Upper lobe of left lung (tissue), 4 donors: ENCODE measurements at regions not wholly inside any gene's neighbourhood (a gene's known extent, or its start where the extent isn't known, plus 50 kb on each side); places are given as distances from the start of the nearest gene placed in this dataset.

Experiments used
- CTCF ChIP-seq, 6 experiments: fragments of 450-650 bp in 4 of 6; fragments of 200-600 bp in 2 of 6; sonication (generic) in 2 of 6; IDR thresholded peaks; one replicate each; pipeline ENCODE4 v1.5.1; 2016 to 2019; ENCODE audit warnings: antibody characterized with exemption in 6 of 6
- POLR2A ChIP-seq, 4 donors: fragments of 450-650 bp; IDR thresholded peaks; one replicate each; pipeline ENCODE4 v1.5.1; 2016 to 2017; ENCODE audit warnings: antibody characterized with exemption in 4 of 4, mild to moderate bottlenecking in 2 of 4

GRCh38 chr9:87088621-87089365 is 141.5 kb upstream of the GAS1 start:
- no peak for TF ChIP-seq CTCF (IDR thresholded peaks at IDR 0.05)
- no peak for TF ChIP-seq POLR2A (IDR thresholded peaks at IDR 0.05)
